ENCODE measurements at regions not wholly inside any gene's neighbourhood (a gene's known extent, or its start where the extent isn't known, plus 50 kb on each side); places are given as distances from the start of the nearest gene placed in this dataset.

- intact Hi-C loops (cut with micrococcal nuclease), result no loop called here
- H3K4me1 Mint-ChIP-seq (ENCODE audit: low read depth), result peaks cover 26% of the 10 kb centered on the region
- H3K27me3 Mint-ChIP-seq, result peaks cover 4% of the 10 kb centered on the region
- no peaks in the 10 kb centered on the region for H3K9me3 Mint-ChIP-seq
- H3K4me3 Mint-ChIP-seq, result no peak overlapping the region
- H3K27ac Mint-ChIP-seq, result no peak overlapping the region
- H3K36me3 Mint-ChIP-seq (ENCODE audit: low read depth), result no peaks in the 10 kb centered on the region
Measured at GRCh38 chr10:4074545-4075407, 289.8 kb upstream of the KLF6 start.

DNA sequence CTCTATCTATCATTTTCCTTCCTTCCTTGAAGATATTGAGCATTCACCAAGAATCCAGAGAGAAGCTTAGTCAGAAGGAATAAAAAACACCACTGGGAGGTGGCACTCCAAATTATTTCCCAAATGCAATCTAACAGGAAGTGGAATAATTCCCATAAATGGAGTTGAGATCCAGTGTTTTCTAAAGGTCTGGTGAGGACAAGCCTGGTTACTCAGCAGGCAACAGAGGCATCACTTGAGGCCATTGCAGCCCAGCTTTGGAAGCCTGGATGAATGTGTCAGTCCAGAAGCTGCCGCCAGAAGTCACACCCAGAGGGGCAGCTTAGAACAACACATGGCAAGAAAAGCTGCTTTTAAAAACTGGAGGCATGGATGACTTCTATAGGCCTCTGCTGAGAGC, 288.9 kb upstream of the KLF6 start:
- no peaks in the 10 kb centered on the region for H3K9me3 Mint-ChIP-seq
- no peak overlapping the region for H3K27ac Mint-ChIP-seq
- peaks cover 21% of the 10 kb centered on the region for H3K4me1 Mint-ChIP-seq (ENCODE audit: low read depth)
- H3K27me3 Mint-ChIP-seq, result peaks cover 4% of the 10 kb centered on the region
- no peak overlapping the region for H3K4me3 Mint-ChIP-seq
- intact Hi-C loops (cut with micrococcal nuclease), result no loop called here
- H3K36me3 Mint-ChIP-seq (ENCODE audit: low read depth), result no peaks in the 10 kb centered on the region

- Mint-ChIP-seq H3K4me1 (ENCODE audit: low read depth) (peaks cover 5% of the 10 kb centered on the region), H3K9me3 (no peaks in the 10 kb centered on the region), H3K27ac (no peak overlapping the region), H3K4me3 (no peak overlapping the region), H3K36me3 (ENCODE audit: low read depth) (no peaks in the 10 kb centered on the region), H3K27me3 (no peaks in the 10 kb centered on the region)
- intact Hi-C loops (cut with micrococcal nuclease), result no loop called here
Measured at GRCh38 chr10:4070921-4071660, 286.1 kb upstream of the KLF6 start.

DNA sequence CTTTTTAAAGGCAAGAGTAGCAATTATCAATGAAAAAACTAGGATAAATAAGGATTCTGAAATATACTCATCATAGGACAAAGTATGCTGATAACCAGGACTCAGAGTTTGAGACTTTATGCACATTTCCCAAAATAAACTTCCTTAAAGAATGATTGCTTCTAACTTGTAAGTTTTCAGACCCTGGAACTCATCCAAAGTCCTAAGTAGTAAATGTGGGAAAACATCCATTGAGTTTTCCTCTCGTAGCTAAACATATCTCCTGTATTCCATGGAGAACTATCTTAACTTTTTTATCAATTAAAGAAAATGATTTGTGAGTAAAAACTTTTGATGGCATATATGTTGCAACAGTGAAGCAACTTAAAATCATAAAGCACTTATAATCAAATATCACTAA, 285.2 kb upstream of the KLF6 start:
- Mint-ChIP-seq H3K36me3 (ENCODE audit: low read depth) (no peaks in the 10 kb centered on the region), H3K4me1 (ENCODE audit: low read depth) (peaks cover 5% of the 10 kb centered on the region), H3K27ac (no peak overlapping the region), H3K4me3 (no peak overlapping the region), H3K9me3 (no peaks in the 10 kb centered on the region), H3K27me3 (no peaks in the 10 kb centered on the region)
- intact Hi-C loops (cut with micrococcal nuclease), result no loop called here

DNA sequence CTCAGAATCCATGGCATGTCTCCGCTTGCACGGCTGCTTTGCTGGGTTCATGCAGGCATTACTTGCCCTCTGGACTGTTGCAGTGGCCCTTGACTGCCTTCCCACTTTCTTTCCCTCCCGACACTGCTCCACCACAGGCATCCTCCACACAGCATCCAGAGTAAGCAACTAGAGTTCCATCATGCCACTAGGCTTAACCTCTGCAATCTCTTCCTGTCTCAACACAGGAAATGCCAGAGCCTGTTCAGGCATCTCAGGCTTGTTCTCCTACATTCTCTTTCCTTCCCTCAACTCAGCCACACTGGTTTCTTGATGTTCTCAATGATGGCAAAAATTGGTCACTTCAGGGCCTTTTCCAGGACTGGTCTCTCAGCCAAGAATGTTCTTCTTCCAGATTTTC, 284.5 kb upstream of the KLF6 start:
- Mint-ChIP-seq H3K27me3 (no peaks in the 10 kb centered on the region), H3K9me3 (no peaks in the 10 kb centered on the region), H3K4me1 (ENCODE audit: low read depth) (peaks cover under 1% of the 10 kb centered on the region), H3K27ac (no peak overlapping the region), H3K36me3 (ENCODE audit: low read depth) (no peaks in the 10 kb centered on the region), H3K4me3 (no peak overlapping the region)
- intact Hi-C loops (cut with micrococcal nuclease), result no loop called here

DNA sequence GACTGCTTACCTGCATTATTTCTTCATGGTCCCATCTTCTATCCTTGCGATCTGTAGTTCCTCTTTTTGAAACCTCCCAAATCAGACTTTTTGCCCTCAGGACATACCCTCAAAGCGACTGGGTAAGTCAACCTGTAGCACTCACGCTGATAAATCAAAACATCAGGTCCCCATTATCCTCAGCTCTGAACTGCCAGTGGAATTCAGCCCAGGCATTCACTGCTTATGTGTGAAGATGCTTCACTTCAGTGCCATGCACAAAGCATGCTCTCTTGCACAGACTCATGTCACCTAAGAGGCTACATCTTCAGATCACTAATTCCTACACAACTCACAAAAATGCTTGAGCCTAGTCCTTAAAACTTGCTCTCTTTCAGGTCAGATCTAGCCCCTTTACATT, 283.6 kb upstream of the KLF6 start:
- H3K9me3 Mint-ChIP-seq, result no peaks in the 10 kb centered on the region
- no peaks in the 10 kb centered on the region for H3K27me3 Mint-ChIP-seq
- intact Hi-C loops (cut with micrococcal nuclease), result no loop called here
- H3K27ac Mint-ChIP-seq, result no peak overlapping the region
- no peaks in the 10 kb centered on the region for H3K4me1 Mint-ChIP-seq (ENCODE audit: low read depth)
- no peak overlapping the region for H3K4me3 Mint-ChIP-seq
- H3K36me3 Mint-ChIP-seq (ENCODE audit: low read depth), result no peaks in the 10 kb centered on the region

GRCh38 chr10:4067931-4068561, 283.0 kb upstream of the KLF6 start:
- Mint-ChIP-seq H3K27me3 (no peaks in the 10 kb centered on the region), H3K9me3 (no peaks in the 10 kb centered on the region), H3K36me3 (ENCODE audit: low read depth) (no peaks in the 10 kb centered on the region), H3K27ac (no peak overlapping the region), H3K4me3 (no peak overlapping the region), H3K4me1 (ENCODE audit: low read depth) (no peaks in the 10 kb centered on the region)
- intact Hi-C loops (cut with micrococcal nuclease), result no loop called here

- no peak overlapping the region for H3K27ac Mint-ChIP-seq
- H3K27me3 Mint-ChIP-seq, result no peaks in the 10 kb centered on the region
- intact Hi-C loops (cut with micrococcal nuclease), result no loop called here
- no peaks in the 10 kb centered on the region for H3K36me3 Mint-ChIP-seq (ENCODE audit: low read depth)
- no peaks in the 10 kb centered on the region for H3K9me3 Mint-ChIP-seq
- H3K4me3 Mint-ChIP-seq, result no peak overlapping the region
- no peaks in the 10 kb centered on the region for H3K4me1 Mint-ChIP-seq (ENCODE audit: low read depth)
Measured at GRCh38 chr10:4067531-4067930, 282.5 kb upstream of the KLF6 start.

- no peak overlapping the region for H3K27ac Mint-ChIP-seq
- intact Hi-C loops (cut with micrococcal nuclease), result no loop called here
Measured at GRCh38 chr10:4066581-4067390, 281.8 kb upstream of the KLF6 start.

DNA sequence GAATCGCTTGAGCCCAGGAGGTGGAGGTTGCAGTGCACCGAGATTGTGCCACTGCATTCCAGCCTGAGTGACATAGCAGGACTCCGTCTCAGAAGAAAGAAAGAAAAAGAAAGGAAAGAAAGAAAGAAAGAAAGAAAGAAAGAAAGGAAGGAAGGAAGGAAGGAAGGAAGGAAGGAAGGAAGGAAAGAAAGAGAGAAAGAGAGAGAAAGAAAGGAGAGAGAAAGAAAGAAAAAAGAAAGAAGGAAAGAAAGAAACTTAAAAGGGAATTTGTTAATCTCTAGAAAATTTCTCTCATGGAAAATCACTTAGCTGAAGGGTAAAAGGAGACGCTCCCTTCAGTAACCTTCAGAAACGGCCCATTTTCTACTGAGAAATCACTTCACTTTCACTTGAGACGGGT, 279.5 kb upstream of the KLF6 start:
- Mint-ChIP-seq H3K4me3 (no peak overlapping the region), H3K27me3 (no peaks in the 10 kb centered on the region), H3K9me3 (no peaks in the 10 kb centered on the region), H3K4me1 (ENCODE audit: low read depth) (peaks cover 13% of the 10 kb centered on the region), H3K27ac (peak overlapping the region; percentile 69), H3K36me3 (ENCODE audit: low read depth) (no peaks in the 10 kb centered on the region)
- intact Hi-C loops (cut with micrococcal nuclease), result no loop called here

More at GRCh38 chr10:4066581-4067390, 281.8 kb upstream of the KLF6 start:
- H3K9me3 Mint-ChIP-seq, result no peaks in the 10 kb centered on the region
- H3K36me3 Mint-ChIP-seq (ENCODE audit: low read depth), result no peaks in the 10 kb centered on the region
- H3K4me3 Mint-ChIP-seq, result no peak overlapping the region
- no peaks in the 10 kb centered on the region for H3K4me1 Mint-ChIP-seq (ENCODE audit: low read depth)
- H3K27me3 Mint-ChIP-seq, result no peaks in the 10 kb centered on the region

GRCh38 chr10:4063717-4064116, 278.7 kb upstream of the KLF6 start:
- intact Hi-C loops (cut with micrococcal nuclease), result no loop called here
- no peak overlapping the region for H3K27ac Mint-ChIP-seq
- peaks cover 13% of the 10 kb centered on the region for H3K4me1 Mint-ChIP-seq (ENCODE audit: low read depth)
- no peaks in the 10 kb centered on the region for H3K27me3 Mint-ChIP-seq
- no peak overlapping the region for H3K4me3 Mint-ChIP-seq
- H3K9me3 Mint-ChIP-seq, result no peaks in the 10 kb centered on the region
- H3K36me3 Mint-ChIP-seq (ENCODE audit: low read depth), result no peaks in the 10 kb centered on the region

DNA sequence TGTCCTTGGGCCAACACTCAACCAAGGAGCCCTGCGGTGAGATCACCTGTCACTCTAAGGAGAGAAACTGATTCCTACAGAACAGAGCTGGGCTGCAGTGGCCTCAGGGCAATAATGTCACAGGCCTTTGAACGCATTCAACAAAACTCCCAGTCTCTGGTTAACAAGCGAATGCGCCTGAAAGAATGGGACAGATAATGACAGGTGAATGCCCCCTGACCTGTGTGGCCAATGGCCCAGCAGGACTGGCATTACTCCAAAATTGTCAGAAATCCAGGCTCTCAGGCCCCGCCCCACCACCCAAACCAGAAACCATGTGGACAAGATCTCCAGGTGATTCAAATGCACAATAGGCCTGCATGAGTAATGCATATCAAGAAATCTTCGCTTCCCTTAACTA, 277.7 kb upstream of the KLF6 start:
- intact Hi-C loops (cut with micrococcal nuclease), result no loop called here
- Mint-ChIP-seq H3K27me3 (no peaks in the 10 kb centered on the region), H3K9me3 (no peaks in the 10 kb centered on the region), H3K4me1 (ENCODE audit: low read depth) (peaks cover 13% of the 10 kb centered on the region), H3K4me3 (no peak overlapping the region), H3K36me3 (ENCODE audit: low read depth) (no peaks in the 10 kb centered on the region), H3K27ac (no peak overlapping the region)

- H3K27me3 Mint-ChIP-seq, result no peaks in the 10 kb centered on the region
- intact Hi-C loops (cut with micrococcal nuclease), result no loop called here
- H3K9me3 Mint-ChIP-seq, result no peaks in the 10 kb centered on the region
- no peaks in the 10 kb centered on the region for H3K36me3 Mint-ChIP-seq (ENCODE audit: low read depth)
- H3K4me1 Mint-ChIP-seq (ENCODE audit: low read depth), result peaks cover 13% of the 10 kb centered on the region
- H3K4me3 Mint-ChIP-seq, result no peak overlapping the region
- H3K27ac Mint-ChIP-seq, result no peak overlapping the region
Measured at GRCh38 chr10:4062072-4062471, 277.1 kb upstream of the KLF6 start.
